Activated T-cell treated with anti-CD3 and anti-CD28 coated beads, Interleukin-2, amount 50 U/mL, for 72 hours (primary cell): ENCODE measurements at regions not wholly inside any gene's neighbourhood (a gene's known extent, or its start where the extent isn't known, plus 50 kb on each side); places are given as distances from the start of the nearest gene placed in this dataset.

Source experiments
- ATAC-seq, 2 donors: fragments of 150-1000 bp; cut with Tn5 transposase; replicated peaks in 1 of 2; 2 replicates each; pipeline ENCODE4 v1.10.0; 2021; ENCODE audit warnings: moderate library complexity in 2 of 2, mild to moderate bottlenecking in 1 of 2
- DNase-seq, 2 donors: peaks; one replicate each; pipeline ENCODE4 v3.0.0; 2021 to 2022; ENCODE audit warnings: mixed read lengths in 1 of 2
- H3K27ac Mint-ChIP-seq: one replicate; pipeline ENCODE4 v1.8.0; 2022; ENCODE audit warnings: mild to moderate bottlenecking, moderate library complexity, mixed read lengths
- H3K27me3 Mint-ChIP-seq: one replicate; pipeline ENCODE4 v1.8.0; 2022; ENCODE audit warnings: low read depth, mixed read lengths
- H3K36me3 Mint-ChIP-seq, 2 donors: one replicate each; pipeline ENCODE4 v1.8.0; 2022; ENCODE audit warnings: mixed read lengths in 2 of 2, mild to moderate bottlenecking in 1 of 2; ENCODE audit not compliant: insufficient read depth in 2 of 2
- H3K4me1 Mint-ChIP-seq: one replicate; pipeline ENCODE4 v1.8.0; 2022; ENCODE audit warnings: low read depth, mixed read lengths
- H3K4me3 Mint-ChIP-seq, 2 donors: one replicate each; pipeline ENCODE4 v1.8.0; 2022; ENCODE audit warnings: mild to moderate bottlenecking in 2 of 2, mixed read lengths in 2 of 2, moderate library complexity in 2 of 2
- H3K9me3 Mint-ChIP-seq, 2 donors: one replicate each; pipeline ENCODE4 v1.8.0; 2022; ENCODE audit warnings: mixed read lengths in 2 of 2

- Mint-ChIP-seq H3K4me1 (no peaks in the 10 kb centered on the region), H3K9me3 (no peaks in the 10 kb centered on the region), H3K27ac (no peak overlapping the region), H3K4me3 (no peak overlapping the region), H3K36me3 (no peaks in the 10 kb centered on the region), H3K27me3 (peaks cover 55% of the 10 kb centered on the region)
- ATAC-seq, result no peak
- no peak for DNase-seq
These were observed 50.4 kb upstream of the CTIF start for GRCh38 chr18:48488388-48488850.

- H3K36me3 Mint-ChIP-seq, result no peaks in the 10 kb centered on the region
- H3K4me3 Mint-ChIP-seq, result no peak overlapping the region
- peaks cover 48% of the 10 kb centered on the region for H3K27me3 Mint-ChIP-seq
- H3K4me1 Mint-ChIP-seq, result no peaks in the 10 kb centered on the region
- no peaks in the 10 kb centered on the region for H3K9me3 Mint-ChIP-seq
- DNase-seq (no peak), ATAC-seq (no peak)
- H3K27ac Mint-ChIP-seq, result no peak overlapping the region
These were observed 52.1 kb upstream of the CTIF start for GRCh38 chr18:48486754-48487153.

- ATAC-seq (no peak), DNase-seq (no peak)
- Mint-ChIP-seq H3K36me3 (no peaks in the 10 kb centered on the region), H3K27ac (no peak overlapping the region), H3K9me3 (no peaks in the 10 kb centered on the region), H3K4me1 (no peaks in the 10 kb centered on the region), H3K4me3 (no peak overlapping the region), H3K27me3 (peaks cover 48% of the 10 kb centered on the region)
These were observed 52.9 kb upstream of the CTIF start for GRCh38 chr18:48485828-48486405.

GRCh38 chr18:48481092-48481491 is 57.7 kb upstream of the CTIF start:
- Mint-ChIP-seq H3K4me1 (no peaks in the 10 kb centered on the region), H3K4me3 (no peak overlapping the region), H3K27ac (no peak overlapping the region), H3K27me3 (peaks cover 37% of the 10 kb centered on the region), H3K9me3 (no peaks in the 10 kb centered on the region), H3K36me3 (no peaks in the 10 kb centered on the region)
- no peak for ATAC-seq
- no peak for DNase-seq

- ATAC-seq (no peak), DNase-seq (no peak)
- Mint-ChIP-seq H3K36me3 (no peaks in the 10 kb centered on the region), H3K4me3 (no peak overlapping the region), H3K4me1 (no peaks in the 10 kb centered on the region), H3K9me3 (no peaks in the 10 kb centered on the region), H3K27ac (no peak overlapping the region), H3K27me3 (peaks cover 43% of the 10 kb centered on the region)
These were observed 59.3 kb upstream of the CTIF start for GRCh38 chr18:48479531-48479930.

GRCh38 chr18:48477348-48477747 is 61.5 kb upstream of the CTIF start:
- no peak for ATAC-seq
- H3K4me1 Mint-ChIP-seq, result no peaks in the 10 kb centered on the region
- H3K27ac Mint-ChIP-seq, result no peak overlapping the region
- H3K27me3 Mint-ChIP-seq, result peaks cover 48% of the 10 kb centered on the region
- no peaks in the 10 kb centered on the region for H3K9me3 Mint-ChIP-seq
- DNase-seq, result no peak
- H3K4me3 Mint-ChIP-seq, result no peak overlapping the region
- peaks cover 0 to 3% of the 10 kb centered on the region in 2 donors for H3K36me3 Mint-ChIP-seq

- no peak overlapping the region for H3K27ac Mint-ChIP-seq
- DNase-seq, result no peak
- peaks cover 53% of the 10 kb centered on the region for H3K27me3 Mint-ChIP-seq
- H3K36me3 Mint-ChIP-seq, result peaks cover 0 to 4% of the 10 kb centered on the region in 2 donors
- H3K9me3 Mint-ChIP-seq, result peaks cover 0 to 2% of the 10 kb centered on the region in 2 donors
- no peak for ATAC-seq
- no peak overlapping the region for H3K4me3 Mint-ChIP-seq
- no peaks in the 10 kb centered on the region for H3K4me1 Mint-ChIP-seq
These were observed 62.3 kb upstream of the CTIF start for GRCh38 chr18:48476550-48476917.

- peak; percentile 29 to 53 for ATAC-seq
These were observed 62.9 kb upstream of the CTIF start for GRCh38 chr18:48475635-48476549.

GRCh38 chr18:48473816-48474215 is 64.6 kb upstream of the ZBTB7C start:
- ATAC-seq, result no peak
- H3K4me1 Mint-ChIP-seq, result peaks cover 5% of the 10 kb centered on the region
- peaks cover 0 to 2% of the 10 kb centered on the region in 2 donors for H3K9me3 Mint-ChIP-seq
- H3K27ac Mint-ChIP-seq, result no peak overlapping the region
- peaks cover 56% of the 10 kb centered on the region for H3K27me3 Mint-ChIP-seq
- DNase-seq, result no peak
- H3K4me3 Mint-ChIP-seq, result no peak overlapping the region
- peaks cover 0 to 4% of the 10 kb centered on the region in 2 donors for H3K36me3 Mint-ChIP-seq

More at GRCh38 chr18:48475635-48476549, 62.9 kb upstream of the CTIF start:
- Mint-ChIP-seq H3K4me1 (no peaks in the 10 kb centered on the region), H3K36me3 (peaks cover 0 to 4% of the 10 kb centered on the region in 2 donors), H3K27me3 (peaks cover 53% of the 10 kb centered on the region), H3K4me3 (no peak overlapping the region), H3K9me3 (peaks cover 0 to 2% of the 10 kb centered on the region in 2 donors), H3K27ac (no peak overlapping the region)
- peak; percentile 20 to 35 for DNase-seq

- Mint-ChIP-seq H3K36me3 (peaks cover 0 to 4% of the 10 kb centered on the region in 2 donors), H3K4me3 (no peak overlapping the region), H3K4me1 (peaks cover 5% of the 10 kb centered on the region), H3K9me3 (peaks cover 0 to 2% of the 10 kb centered on the region in 2 donors), H3K27ac (no peak overlapping the region), H3K27me3 (peaks cover 54% of the 10 kb centered on the region)
- DNase-seq (no peak), ATAC-seq (peak in 1 of 2 donors; percentile 35)
These were observed 63.4 kb upstream of the ZBTB7C start for GRCh38 chr18:48472610-48473009.

GRCh38 chr18:48470484-48471180 is 61.4 kb upstream of the ZBTB7C start:
- Mint-ChIP-seq H3K4me3 (no peak overlapping the region), H3K36me3 (peaks cover 0 to 4% of the 10 kb centered on the region in 2 donors), H3K27ac (no peak overlapping the region), H3K9me3 (peaks cover 0 to 2% of the 10 kb centered on the region in 2 donors), H3K27me3 (peaks cover 53% of the 10 kb centered on the region), H3K4me1 (peaks cover 5% of the 10 kb centered on the region)
- DNase-seq, result no peak
- no peak for ATAC-seq

- Mint-ChIP-seq H3K36me3 (peaks cover 0 to 4% of the 10 kb centered on the region in 2 donors), H3K27me3 (peaks cover 55% of the 10 kb centered on the region), H3K27ac (no peak overlapping the region), H3K4me1 (peaks cover 5% of the 10 kb centered on the region), H3K9me3 (peaks cover 0 to 2% of the 10 kb centered on the region in 2 donors), H3K4me3 (no peak overlapping the region)
- no peak for DNase-seq
- ATAC-seq, result no peak
These were observed 59.0 kb upstream of the ZBTB7C start for GRCh38 chr18:48468151-48468550.

- DNase-seq (no peak), ATAC-seq (no peak)
- Mint-ChIP-seq H3K27me3 (peaks cover 56% of the 10 kb centered on the region), H3K9me3 (peaks cover 0 to 2% of the 10 kb centered on the region in 2 donors), H3K4me1 (peaks cover 5% of the 10 kb centered on the region), H3K4me3 (no peak overlapping the region), H3K27ac (no peak overlapping the region), H3K36me3 (peaks cover 0 to under 1% of the 10 kb centered on the region in 2 donors)
These were observed 58.0 kb upstream of the ZBTB7C start for GRCh38 chr18:48467231-48467630.
